GM12878 (cell line): ENCODE measurements at regions not wholly inside any gene's neighbourhood (a gene's known extent, or its start where the extent isn't known, plus 50 kb on each side); places are given as distances from the start of the nearest gene placed in this dataset.

Experiments used
- ATAC-seq: fragments of 200-7000 bp; cut with Tn5 transposase; 3 replicates; pipeline ENCODE4 v1.9.1; 2020; ENCODE audit warnings: mild to moderate bottlenecking, moderate library complexity
- BruUV-seq: library from RNA; stranded (reverse); fragments of 400-500 nt; replicated peaks from 2 replicates; lab custom pipeline; 2021; lab: Mats Ljungman, UMichigan
- CTCF ChIA-PET: fragments of 300-600 bp; sonication (Branson Sonifier 250); formaldehyde crosslinking; extraction: SDS; loops from one replicate; lab custom pipeline; 2021; ENCODE audit warnings: inconsistent platforms; lab: Yijun Ruan, JAX
- POLR2A ChIA-PET: fragments of 350-600 bp; formaldehyde crosslinking; extraction: SDS; loops from one replicate; lab custom pipeline; 2021; ENCODE audit warnings: inconsistent platforms; lab: Charles Lee
- RAD21 ChIA-PET: fragments of 300-600 bp; sonication (Branson Sonifier 250); formaldehyde crosslinking; loops from one replicate; lab custom pipeline; 2023; ENCODE audit warnings: antibody characterized with exemption; ENCODE audit not compliant: unreplicated experiment; lab: Charles Lee
- SMC1A ChIA-PET: fragments of 300-600 bp; sonication (Branson Sonifier 250); formaldehyde crosslinking; loops from one replicate; lab custom pipeline; 2023; ENCODE audit not compliant: unreplicated experiment, uncharacterized antibody; lab: Charles Lee
- DNase-seq: peaks from one replicate; pipeline ENCODE4 v3.0.0-alpha.2; 2011; ENCODE audit warnings: low read depth, low spot score
- FAIRE-seq: peaks from 3 replicates; lab custom pipeline; 2011; peaks lifted over from hg19 to GRCh38; lab: Jason Lieb, UNC
- H2AFZ ChIP-seq: 2 replicates; pipeline ENCODE4 v1.6.0; 2011; ENCODE audit warnings: low read depth, low read length, control low read depth; ENCODE audit not compliant: control insufficient read depth
- H3K27ac ChIP-seq: 2 replicates; pipeline ENCODE4 v1.5.1; 2011; ENCODE audit warnings: control low read depth; ENCODE audit not compliant: control insufficient read depth, insufficient read depth
- H3K27me3 ChIP-seq, 2 experiments: replicated peaks in 1 of 2; 2 replicates each; pipeline versions ENCODE4 v1.6.0 to v1.6.1; 2011; ENCODE audit warnings: low read length in 1 of 2; ENCODE audit not compliant: control insufficient read depth in 2 of 2, insufficient read depth in 2 of 2
- H3K36me3 ChIP-seq, 2 experiments: 2 replicates each; pipeline ENCODE4 v1.5.1; 2011; ENCODE audit warnings: low read length in 1 of 2; ENCODE audit not compliant: control insufficient read depth in 2 of 2, insufficient read depth in 2 of 2
- H3K4me1 ChIP-seq: 2 replicates; pipeline ENCODE4 v1.6.1; 2011; ENCODE audit warnings: mild to moderate bottlenecking, low read length, moderate library complexity, mixed read lengths; ENCODE audit not compliant: control insufficient read depth, insufficient read depth
- H3K4me2 ChIP-seq: 2 replicates; pipeline ENCODE4 v1.6.0; 2011; ENCODE audit warnings: control low read depth; ENCODE audit not compliant: control insufficient read depth, insufficient read depth
- H3K4me3 ChIP-seq: fragments of 200-600 bp; sonication (generic); 2 replicates; pipeline ENCODE4 v1.5.1; 2016
- H3K79me2 ChIP-seq: 2 replicates; pipeline ENCODE4 v1.6.0; 2011; ENCODE audit warnings: low read length; ENCODE audit not compliant: control insufficient read depth, insufficient read depth
- H3K9ac ChIP-seq: 2 replicates; pipeline ENCODE4 v1.8.0; 2011; ENCODE audit warnings: low read length, control low read depth, mixed read lengths; ENCODE audit not compliant: control insufficient read depth, insufficient read depth
- H3K9me3 ChIP-seq: replicated peaks from 3 replicates; pipeline ENCODE4 v1.5.1; 2011; ENCODE audit warnings: mild to moderate bottlenecking, low read length; ENCODE audit not compliant: control insufficient read depth, insufficient read depth
- H4K20me1 ChIP-seq: 2 replicates; pipeline ENCODE4 v1.6.0; 2011; ENCODE audit not compliant: control insufficient read depth, insufficient read depth
- KDM1A ChIP-seq: fragments of 200-600 bp; sonication (generic); IDR thresholded peaks from 2 replicates; pipeline ENCODE4 v1.6.1; 2016; ENCODE audit warnings: borderline replicate concordance
- NBN ChIP-seq: fragments of 450-650 bp; IDR thresholded peaks from 2 replicates; pipeline ENCODE4 v1.6.1; 2016
- NFIC ChIP-seq: IDR thresholded peaks from 2 replicates; pipeline ENCODE4 v1.6.1; 2012; ENCODE audit warnings: low read depth, mild to moderate bottlenecking, inconsistent platforms, low read length, moderate library complexity
- NRF1 ChIP-seq: conservative IDR thresholded peaks from 2 replicates; pipeline ENCODE4 v1.6.1; 2011; ENCODE audit warnings: mild to moderate bottlenecking, low read depth, low read length, improper control_type of control experiment
- POU2F2 ChIP-seq: IDR thresholded peaks from 3 replicates; pipeline ENCODE4 v1.6.1; 2011; ENCODE audit warnings: low read depth, mild to moderate bottlenecking, low read length, borderline replicate concordance
- RB1 ChIP-seq: fragments of 450-650 bp; formaldehyde crosslinking; IDR thresholded peaks from 2 replicates; pipeline ENCODE4 v1.6.1; 2017; ENCODE audit warnings: mild to moderate bottlenecking, borderline replicate concordance
- SPI1 ChIP-seq: IDR thresholded peaks from 2 replicates; pipeline ENCODE4 v1.6.1; 2011; ENCODE audit warnings: low read depth, mild to moderate bottlenecking, low read length, moderate library complexity, borderline replicate concordance; ENCODE audit not compliant: insufficient read depth
- ZNF687 ChIP-seq: fragments of 450-650 bp; IDR thresholded peaks from 2 replicates; pipeline ENCODE4 v1.6.1; 2017; ENCODE audit warnings: mild to moderate bottlenecking, moderate library complexity
- WGBS: methylation state at CpG from one replicate; pipeline ENCODE4 v1.1.6; 2016; ENCODE audit warnings: low lambda C conversion rate; ENCODE audit not compliant: insufficient replicate concordance, insufficient coverage; ENCODE audit errors: missing lambda C conversion rate; 5-methylcytosine and 5-hydroxymethylcytosine counted together
- in situ Hi-C: fragments of 300-500 bp; cut with MboI; formaldehyde crosslinking; loops from 9 replicates; pipeline ENCODE4 v1.14.3; 2018; ENCODE audit warnings: mixed read lengths
- intact Hi-C: fragments of 100-400 bp; cut with micrococcal nuclease; formaldehyde crosslinking; loops from one replicate; pipeline ENCODE4 v1.14.2; 2022; ENCODE audit not compliant: unreplicated experiment

- Histone ChIP-seq H3K36me3 (no peaks in the 10 kb centered on the region), H3K27ac (no peak overlapping the region), H3K4me1 (no peaks in the 10 kb centered on the region), H3K79me2 (no peaks in the 10 kb centered on the region), H3K4me2 (no peak overlapping the region), H2AFZ (no peak overlapping the region), H4K20me1 (no peaks in the 10 kb centered on the region), H3K9ac (no peak overlapping the region), H3K4me3 (no peak overlapping the region), H3K27me3 (no peaks in the 10 kb centered on the region), H3K9me3 (no peaks in the 10 kb centered on the region)
- intact Hi-C loops (loop anchor here (5.0 kb wide), 1 partner anchor 467 kb away; no protein-coding TSS in a partner anchor), in situ Hi-C loops (loop anchor here (5.0 to 25.0 kb wide), 2 partner anchors 123 to 177 kb away; no protein-coding TSS in a partner anchor)
- ATAC-seq (no peak), DNase-seq (no peak), FAIRE-seq (no peak)
- ChIA-PET RAD21 (no interaction called here), CTCF (interaction anchor here (1.4 kb wide), 1 partner anchor 9 kb away, joined by 3 read pairs; no protein-coding TSS in a partner anchor), SMC1A (no interaction called here), POLR2A (no interaction called here)
- TF ChIP-seq SPI1 = no peak
- TF ChIP-seq RB1 = no peak
- no peak for TF ChIP-seq POU2F2
- no peak for TF ChIP-seq NRF1
- TF ChIP-seq NBN = no peak
- no peak for TF ChIP-seq ZNF687
- no peak for TF ChIP-seq KDM1A
- no peak for TF ChIP-seq NFIC
- WGBS = 54% methylated on average over 7 of the region's 7 CpGs
- no TSS peak for BruUV-seq
These were observed 156.7 kb upstream of the NPVF start for GRCh38 chr7:25384788-25385505.
